Mucosa of descending colon (tissue), 3 donors: ENCODE measurements at regions not wholly inside any gene's neighbourhood (a gene's known extent, or its start where the extent isn't known, plus 50 kb on each side); places are given as distances from the start of the nearest gene placed in this dataset.

Source experiments
- ATAC-seq: fragments of 200-7000 bp; cut with Tn5 transposase; one replicate; pipeline ENCODE4 v1.9.1; 2020; ENCODE audit warnings: mild to moderate bottlenecking, moderate library complexity
- DNase-seq, 3 donors: peaks; one replicate each; pipeline ENCODE4 v3.0.0-alpha.2; 2020
- H3K36me3 ChIP-seq: fragments of 200-600 bp; one replicate; pipeline ENCODE4 v1.8.0; 2021; ENCODE audit warnings: low read depth, mild to moderate bottlenecking
- H3K4me1 ChIP-seq: fragments of 200-600 bp; one replicate; pipeline ENCODE4 v1.8.0; 2021; ENCODE audit warnings: low read depth, mild to moderate bottlenecking
- H3K4me3 ChIP-seq: fragments of 200-600 bp; one replicate; pipeline ENCODE4 v1.8.0; 2021; ENCODE audit warnings: mild to moderate bottlenecking
- H3K9me3 ChIP-seq: fragments of 200-600 bp; one replicate; pipeline ENCODE4 v1.8.0; 2021; ENCODE audit warnings: mild to moderate bottlenecking
- intact Hi-C, 2 donors: fragments of 100-400 bp; cut with DNase I in 1 of 2; cut with micrococcal nuclease in 1 of 2; formaldehyde crosslinking; loops; one replicate each; pipeline versions ENCODE4 v1.11.0 to v1.11.1; 2022; cut with DNase I, micrococcal nuclease
- TF ChIP-seq, protein P1 (sequence below): fragments of 200-600 bp; IDR thresholded peaks from one replicate; pipeline ENCODE4 v1.8.0; 2022; ENCODE audit warnings: antibody characterized with exemption, mild to moderate bottlenecking
- donor health status: DM: no; HTN: no; CAD: no; lungs with moderate emphysema.
- donor health status: DM: no; HTN: no; CAD: no.
- donor health status: DM: no; HTN: yes; CAD: no.

- no peaks in the 10 kb centered on the region for H3K4me1 ChIP-seq
- no peak for DNase-seq
- no peak for ATAC-seq
- no peak overlapping the region for H3K4me3 ChIP-seq
- H3K9me3 ChIP-seq = no peaks in the 10 kb centered on the region
- H3K36me3 ChIP-seq = no peaks in the 10 kb centered on the region
- TF ChIP-seq, protein P1, sequence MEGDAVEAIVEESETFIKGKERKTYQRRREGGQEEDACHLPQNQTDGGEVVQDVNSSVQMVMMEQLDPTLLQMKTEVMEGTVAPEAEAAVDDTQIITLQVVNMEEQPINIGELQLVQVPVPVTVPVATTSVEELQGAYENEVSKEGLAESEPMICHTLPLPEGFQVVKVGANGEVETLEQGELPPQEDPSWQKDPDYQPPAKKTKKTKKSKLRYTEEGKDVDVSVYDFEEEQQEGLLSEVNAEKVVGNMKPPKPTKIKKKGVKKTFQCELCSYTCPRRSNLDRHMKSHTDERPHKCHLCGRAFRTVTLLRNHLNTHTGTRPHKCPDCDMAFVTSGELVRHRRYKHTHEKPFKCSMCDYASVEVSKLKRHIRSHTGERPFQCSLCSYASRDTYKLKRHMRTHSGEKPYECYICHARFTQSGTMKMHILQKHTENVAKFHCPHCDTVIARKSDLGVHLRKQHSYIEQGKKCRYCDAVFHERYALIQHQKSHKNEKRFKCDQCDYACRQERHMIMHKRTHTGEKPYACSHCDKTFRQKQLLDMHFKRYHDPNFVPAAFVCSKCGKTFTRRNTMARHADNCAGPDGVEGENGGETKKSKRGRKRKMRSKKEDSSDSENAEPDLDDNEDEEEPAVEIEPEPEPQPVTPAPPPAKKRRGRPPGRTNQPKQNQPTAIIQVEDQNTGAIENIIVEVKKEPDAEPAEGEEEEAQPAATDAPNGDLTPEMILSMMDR = no peak
- intact Hi-C loops = no loop called here
Measured at GRCh38 chr3:127520993-127521392, 69.5 kb downstream of the TPRA1 start.

DNA sequence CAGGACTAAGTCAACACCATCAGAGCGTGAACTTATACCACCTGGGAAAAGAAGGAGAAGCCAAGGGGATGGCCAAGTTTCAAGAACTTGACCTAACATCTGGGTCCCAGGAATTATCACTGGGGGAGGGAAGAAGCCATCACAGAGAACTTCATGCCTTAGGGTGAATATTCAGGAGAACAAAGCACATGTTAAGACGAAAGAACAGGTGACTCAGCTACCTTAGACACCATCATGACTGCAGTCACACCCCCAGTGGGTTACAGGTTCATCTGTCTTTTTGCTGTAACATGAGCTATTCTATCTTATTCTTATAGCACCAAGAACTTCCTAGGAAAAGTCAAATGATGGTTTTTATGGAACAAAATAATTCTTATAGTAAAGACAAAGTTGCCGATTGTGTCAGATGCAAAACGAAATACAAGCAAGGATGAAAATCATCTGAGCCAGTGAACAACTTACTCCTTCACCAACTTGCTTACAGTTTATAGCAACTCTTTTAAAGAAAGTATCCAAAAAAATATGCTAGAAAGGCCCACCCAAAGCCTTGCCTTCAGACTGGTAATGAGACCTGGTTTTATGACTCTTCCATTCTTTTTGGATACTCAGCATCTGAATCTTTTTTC lies 72.0 kb downstream of the TPRA1 start:
- intact Hi-C loops = no loop called here
- H3K36me3 ChIP-seq = no peaks in the 10 kb centered on the region
- ATAC-seq = no peak
- H3K9me3 ChIP-seq = no peaks in the 10 kb centered on the region
- TF ChIP-seq, protein P1 = no peak
- no peak overlapping the region for H3K4me3 ChIP-seq
- H3K4me1 ChIP-seq = no peaks in the 10 kb centered on the region
- DNase-seq = no peak

- Histone ChIP-seq H3K36me3 (no peaks in the 10 kb centered on the region), H3K4me1 (no peaks in the 10 kb centered on the region), H3K4me3 (no peak overlapping the region), H3K9me3 (no peaks in the 10 kb centered on the region)
- TF ChIP-seq, protein P1 = no peak
- no peak for ATAC-seq
- intact Hi-C loops = no loop called here
- DNase-seq = no peak
Measured at GRCh38 chr3:127512256-127512655, 78.3 kb downstream of the TPRA1 start.

GRCh38 chr3:127501177-127501576 lies 89.4 kb downstream of the TPRA1 start:
- TF ChIP-seq, protein P1 = no peak
- no peak for ATAC-seq
- Histone ChIP-seq H3K36me3 (no peaks in the 10 kb centered on the region), H3K4me3 (no peak overlapping the region), H3K9me3 (peaks cover 13% of the 10 kb centered on the region), H3K4me1 (no peaks in the 10 kb centered on the region)
- intact Hi-C loops = no loop called here
- no peak for DNase-seq

GRCh38 chr3:127497676-127498075 lies 92.9 kb downstream of the TPRA1 start:
- DNase-seq (no peak), ATAC-seq (no peak)
- H3K4me3 ChIP-seq = no peak overlapping the region
- no peaks in the 10 kb centered on the region for H3K4me1 ChIP-seq
- H3K36me3 ChIP-seq = no peaks in the 10 kb centered on the region
- H3K9me3 ChIP-seq = peaks cover 7% of the 10 kb centered on the region
- intact Hi-C loops = no loop called here
- TF ChIP-seq, protein P1 = no peak

GRCh38 chr3:127497166-127497565 lies 93.4 kb downstream of the TPRA1 start:
- no peaks in the 10 kb centered on the region for H3K4me1 ChIP-seq
- DNase-seq = no peak
- TF ChIP-seq, protein P1 = no peak
- H3K4me3 ChIP-seq = no peak overlapping the region
- no peaks in the 10 kb centered on the region for H3K36me3 ChIP-seq
- intact Hi-C loops = no loop called here
- peaks cover 6% of the 10 kb centered on the region for H3K9me3 ChIP-seq
- ATAC-seq = no peak
